CD4-positive, alpha-beta T cell treated with Interleukin-17A for 1 hour (primary cell): ENCODE measurements at regions not wholly inside any gene's neighbourhood (a gene's known extent, or its start where the extent isn't known, plus 50 kb on each side); places are given as distances from the start of the nearest gene placed in this dataset.

ENCODE experiments used
- DNase-seq: peaks from one replicate; pipeline ENCODE4 v3.0.0-alpha.2; 2020

DNA sequence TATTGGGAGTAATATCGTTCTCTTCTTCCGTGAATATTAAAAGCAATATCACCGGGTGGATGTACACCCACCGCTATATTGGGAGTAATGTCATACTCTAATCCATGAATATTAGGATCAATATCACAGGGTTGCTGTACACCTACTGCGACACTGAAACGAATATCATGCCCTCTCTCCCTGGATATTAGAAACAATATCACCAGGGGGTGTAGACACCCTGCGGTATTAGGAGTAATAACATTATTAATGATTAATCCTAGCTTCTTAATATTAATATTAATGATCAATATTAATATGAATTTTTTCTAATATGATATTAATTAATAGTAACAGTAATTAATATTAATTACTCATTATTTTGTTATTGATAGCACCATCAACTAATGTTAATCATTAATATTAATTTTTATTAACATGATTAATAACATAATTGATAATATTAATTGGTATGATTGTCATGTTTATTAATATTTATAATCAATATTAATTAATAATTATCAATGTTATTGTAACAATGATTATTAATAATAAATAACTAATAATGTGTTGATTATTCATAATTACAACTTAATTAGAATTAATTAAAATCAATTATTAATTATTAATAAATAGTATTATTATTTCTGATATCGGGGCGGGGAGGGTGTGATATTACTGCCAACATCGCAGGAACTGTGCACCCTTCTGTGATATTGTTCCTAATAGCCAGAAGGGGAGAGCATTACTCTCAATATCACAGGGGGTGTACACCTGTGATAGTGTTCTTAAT lies 121.3 kb upstream of the C1GALT1 start:
- no peak for DNase-seq

DNA sequence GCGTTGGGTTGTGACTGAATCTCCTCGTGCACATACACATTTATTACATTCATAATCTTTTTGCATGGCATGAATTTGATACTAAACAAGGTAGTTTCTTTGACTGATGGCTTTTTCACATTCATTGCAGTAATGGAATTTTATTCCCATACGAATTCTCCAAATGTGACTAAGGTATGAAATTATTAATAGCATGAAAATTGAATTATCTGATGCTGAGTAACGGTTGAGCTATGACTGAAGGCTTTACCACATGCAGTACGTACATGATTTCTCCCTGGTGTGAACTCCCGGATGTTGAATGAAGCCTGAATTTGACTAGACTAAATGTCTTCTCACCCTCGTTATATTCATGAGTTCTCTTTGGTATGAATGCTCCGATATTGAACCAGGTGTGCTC lies 104.4 kb upstream of the C1GALT1 start:
- no peak for DNase-seq

DNA sequence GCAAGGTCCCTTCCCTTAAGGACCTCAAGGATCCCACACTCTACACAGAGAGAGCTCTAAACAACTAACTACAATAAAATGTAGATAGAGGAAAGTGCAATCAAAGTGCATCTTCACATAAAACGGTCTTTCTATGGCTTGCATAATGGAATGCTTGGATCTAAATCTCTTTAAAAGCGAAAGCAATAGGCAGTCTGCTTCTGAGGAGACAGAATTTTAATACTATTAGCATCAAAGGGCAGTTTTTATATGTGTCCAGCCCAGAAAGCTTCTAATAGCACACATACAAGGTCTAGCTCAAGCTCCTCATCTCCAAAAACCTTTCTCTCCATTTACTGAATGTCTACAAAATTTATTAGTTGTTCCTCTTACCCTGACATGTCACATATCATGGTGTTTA lies 101.5 kb upstream of the C1GALT1 start:
- no peak for DNase-seq

DNA sequence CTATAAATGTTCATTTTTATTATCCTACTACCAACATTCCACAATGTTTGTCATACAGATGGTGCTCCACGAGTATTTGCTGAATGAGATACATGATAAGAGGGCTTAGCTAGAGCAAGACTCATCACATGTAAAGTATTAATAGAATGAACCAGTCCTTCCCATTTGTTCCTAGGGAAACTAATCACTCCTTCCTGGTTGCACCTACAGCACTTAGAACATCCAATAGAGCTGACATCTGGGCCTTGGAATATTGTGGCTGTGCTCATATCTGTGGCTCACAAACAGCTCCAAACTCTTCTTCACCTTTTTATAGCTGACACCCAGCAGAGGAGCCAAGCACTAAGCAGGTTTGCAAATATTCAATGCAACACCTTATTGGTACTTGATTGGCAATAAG lies 91.9 kb upstream of the C1GALT1 start:
- DNase-seq = no peak

DNA sequence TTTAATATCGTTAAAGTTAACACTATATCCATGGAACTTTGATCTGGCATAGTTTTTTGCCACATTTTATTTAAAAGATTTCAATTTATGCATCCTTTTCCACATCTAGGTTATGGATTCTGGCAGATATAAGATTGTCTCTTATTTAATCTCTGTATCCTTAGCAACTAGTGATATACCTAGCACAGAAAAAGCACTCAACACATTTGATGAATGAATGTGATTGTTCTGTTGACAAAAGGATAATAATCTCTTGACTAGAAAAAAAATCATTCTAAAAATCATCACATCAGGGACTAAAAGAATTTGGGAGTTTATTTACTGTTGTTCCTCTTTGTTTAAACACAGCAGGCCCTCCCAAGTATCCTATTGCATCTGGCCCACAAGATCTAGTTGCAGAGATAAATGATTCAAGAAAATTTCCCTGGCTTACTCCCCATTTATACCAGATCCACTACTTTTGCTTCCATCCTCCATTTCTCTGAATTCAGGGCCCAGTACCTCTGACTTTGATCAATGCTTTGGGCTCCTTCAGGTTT lies 84.0 kb upstream of the C1GALT1 start:
- DNase-seq = no peak

DNA sequence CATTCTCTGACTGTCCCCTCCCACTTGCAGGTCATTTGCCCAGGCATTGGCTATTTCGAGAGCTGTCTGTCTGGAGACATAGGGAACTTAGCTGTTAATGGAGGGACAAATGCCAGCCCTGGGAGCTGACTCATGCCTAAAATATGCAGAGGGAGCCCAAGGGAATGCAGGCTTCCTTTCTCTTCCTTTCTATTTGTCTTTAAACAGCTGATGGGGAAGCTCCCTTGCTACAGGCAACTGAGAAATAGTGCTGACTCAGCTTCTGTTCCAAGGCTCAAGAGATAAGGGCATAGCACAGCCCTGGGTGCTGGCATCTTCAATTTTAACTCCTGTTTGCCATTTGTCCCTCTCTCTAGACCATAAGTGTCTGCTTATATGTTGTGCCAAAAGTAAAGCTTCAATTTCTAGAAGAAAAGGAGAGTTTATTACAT lies 82.7 kb upstream of the C1GALT1 start:
- DNase-seq = no peak

DNA sequence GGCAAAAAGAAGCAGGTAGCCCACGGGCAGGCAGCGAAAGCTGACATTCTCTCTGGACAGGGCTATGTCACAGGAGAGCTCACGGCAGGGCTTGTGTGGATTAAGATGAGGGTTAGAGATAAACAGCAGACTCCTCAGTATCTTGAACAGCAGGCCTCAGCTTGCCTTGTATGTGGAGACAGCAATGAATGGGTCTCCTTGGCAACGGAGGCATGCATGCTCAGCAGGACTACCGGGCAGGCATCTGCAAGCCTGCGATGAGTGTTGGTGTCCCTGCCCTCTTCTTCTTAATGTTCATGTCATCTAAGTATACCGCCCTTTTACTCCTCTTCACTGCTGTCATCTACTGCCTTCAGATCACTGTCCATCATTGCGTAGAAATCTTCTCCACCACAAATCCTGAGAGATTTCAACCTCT lies 81.9 kb upstream of the C1GALT1 start:
- DNase-seq = no peak

DNA sequence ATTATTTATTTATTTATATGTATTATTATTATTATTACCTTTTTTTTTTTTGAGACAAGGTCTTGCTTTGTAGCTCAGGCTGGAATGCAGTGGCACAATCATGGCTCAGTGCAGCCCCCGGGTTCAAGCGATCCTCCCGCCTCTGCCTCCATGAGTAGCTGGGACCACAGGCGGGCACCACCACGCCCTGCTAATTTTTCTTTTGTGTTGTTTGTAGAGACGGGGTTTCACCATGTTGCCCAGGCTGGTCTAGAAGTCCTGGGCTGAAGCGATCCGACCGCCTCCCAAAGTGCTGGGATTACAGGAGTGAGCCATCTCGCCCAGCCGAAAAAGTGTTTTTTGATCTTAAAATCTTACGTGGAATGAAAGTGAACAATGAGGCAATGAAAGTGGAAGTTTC lies 79.4 kb upstream of the C1GALT1 start:
- no peak for DNase-seq

DNA sequence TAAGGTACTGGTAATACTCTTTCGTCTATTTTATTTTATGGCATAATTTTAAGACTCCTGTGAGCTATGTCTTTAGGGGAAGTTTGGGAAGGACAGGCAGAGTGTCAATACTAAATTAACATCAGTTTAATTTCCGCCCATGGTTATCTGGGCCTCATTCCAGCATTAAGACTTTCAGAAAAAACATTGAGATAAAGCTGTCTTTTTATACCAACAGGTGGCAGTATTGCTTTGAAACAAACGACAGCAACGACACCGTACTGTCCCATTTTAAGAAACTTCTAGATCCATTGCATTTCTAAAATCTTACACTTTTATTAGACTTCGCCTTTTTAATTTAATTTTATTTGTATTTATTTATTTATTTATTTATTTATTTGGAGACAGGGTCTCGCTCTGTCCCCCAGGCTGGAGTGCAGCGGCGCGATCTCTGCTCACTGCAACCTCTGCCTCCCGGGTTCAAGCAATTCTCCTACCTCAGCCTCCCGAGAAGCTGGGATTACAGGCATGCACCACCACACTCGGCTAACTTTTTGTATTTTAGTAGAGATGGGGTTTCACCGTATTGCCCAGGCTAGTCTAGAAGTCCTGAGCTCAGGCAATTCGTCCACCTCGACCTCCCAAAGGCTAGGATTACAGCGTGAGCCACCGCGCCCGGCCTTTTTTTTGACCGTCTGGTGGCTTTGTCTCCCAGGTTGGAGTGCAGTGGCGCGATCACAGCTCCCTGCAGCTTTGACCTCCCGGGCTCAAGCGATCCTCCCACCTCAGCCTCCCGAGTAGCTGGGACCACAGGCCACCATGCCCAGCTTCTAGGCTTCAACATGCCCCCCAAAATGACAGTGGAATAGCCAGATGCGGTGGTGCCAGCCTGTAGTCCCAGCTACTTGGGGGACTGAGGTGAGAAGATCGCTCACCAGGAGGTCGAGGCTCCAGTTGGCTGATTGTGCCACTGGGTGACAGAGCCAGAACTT lies 78.7 kb upstream of the C1GALT1 start:
- DNase-seq = peak; percentile 80

DNA sequence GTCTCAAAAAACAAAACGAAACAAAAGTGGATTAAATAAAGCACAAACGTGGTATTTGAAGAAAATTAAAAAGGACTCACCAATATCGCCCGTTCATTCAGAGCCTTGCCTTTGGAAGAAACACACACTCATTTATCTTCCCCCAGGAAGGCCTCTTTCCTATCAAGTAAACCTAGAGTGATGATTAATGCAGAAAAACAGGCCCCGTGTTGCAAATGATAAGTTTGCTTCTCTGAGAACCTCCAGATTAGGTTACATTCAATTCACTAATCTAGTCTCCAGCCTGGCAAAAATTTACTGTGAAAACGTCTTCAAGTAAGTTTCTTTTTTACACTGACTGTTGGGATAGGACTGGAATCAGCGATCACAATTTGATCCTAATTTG lies 78.0 kb upstream of the C1GALT1 start:
- DNase-seq = no peak

DNA sequence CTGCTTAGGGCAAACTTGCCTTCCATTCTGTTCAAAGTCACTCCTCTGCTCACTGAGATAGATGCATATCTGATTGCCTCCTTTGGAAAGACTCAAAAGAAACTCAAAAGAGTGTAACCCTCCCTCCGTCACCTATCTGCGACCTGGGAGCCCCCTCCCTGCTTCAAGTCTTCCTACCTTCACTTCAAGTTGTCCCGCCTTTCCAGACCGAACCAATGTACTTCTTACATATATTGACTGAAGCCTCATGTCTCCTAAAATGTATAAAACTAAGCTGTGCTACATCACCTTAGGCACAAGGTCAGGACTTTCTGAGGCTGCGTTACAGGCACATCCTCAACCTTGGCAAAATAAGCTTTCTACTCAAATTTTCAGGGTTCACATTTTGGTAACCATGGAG lies 77.4 kb upstream of the C1GALT1 start:
- DNase-seq = no peak

DNA sequence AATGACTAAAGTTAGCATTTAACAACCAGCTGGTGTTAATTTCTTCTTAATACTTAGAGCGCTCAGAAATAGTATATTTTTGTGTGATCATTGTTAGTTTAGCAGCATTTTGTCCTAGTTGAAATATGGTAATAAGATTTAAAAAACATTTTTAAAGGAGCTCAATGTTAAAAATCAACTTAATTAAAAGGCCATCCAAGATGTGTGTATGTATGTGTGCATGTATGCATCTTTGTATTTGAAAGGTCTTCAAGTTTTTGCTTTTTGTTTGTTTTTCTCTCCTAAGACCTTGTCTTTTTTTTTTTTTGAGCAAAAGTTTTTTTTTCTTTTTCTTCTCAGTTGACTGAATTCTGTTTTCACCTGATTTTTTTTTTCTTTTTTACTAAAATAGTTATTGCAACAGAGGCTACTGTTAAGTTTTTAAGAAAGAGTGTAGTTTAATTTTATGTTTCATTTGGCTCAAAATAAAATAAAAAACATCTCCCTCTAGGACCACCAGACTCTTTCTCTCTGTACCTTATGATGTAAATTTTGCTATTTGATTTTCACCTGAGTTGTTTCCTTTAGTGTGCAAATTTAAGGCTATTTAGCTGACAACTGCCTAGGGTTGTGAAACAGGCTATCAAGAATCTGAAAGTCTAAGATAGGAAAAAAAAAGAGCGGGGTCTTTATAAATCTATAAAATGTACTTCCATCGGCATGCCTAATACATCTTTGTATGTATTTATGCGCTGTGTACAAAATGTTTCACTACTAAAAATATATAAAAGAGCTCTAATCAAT lies 76.4 kb upstream of the C1GALT1 start:
- no peak for DNase-seq

DNA sequence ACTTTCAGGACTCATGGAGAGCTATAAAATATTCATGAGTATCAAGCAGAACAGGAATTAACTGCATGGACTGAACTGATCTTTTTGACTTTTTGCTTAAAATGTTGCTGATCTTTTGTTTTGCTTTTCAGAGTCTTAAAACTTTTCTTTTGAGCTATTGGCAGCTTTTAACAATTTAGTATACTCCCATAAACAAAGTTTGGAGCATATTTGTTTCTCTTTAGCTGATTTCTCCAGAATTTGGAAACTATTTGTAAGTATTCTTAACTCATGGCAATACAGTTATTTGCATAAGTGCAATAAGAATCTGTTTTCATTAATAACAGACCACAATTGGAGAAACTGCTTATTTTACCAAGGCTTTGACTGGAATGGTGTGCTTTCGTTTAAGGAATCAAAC lies 73.4 kb upstream of the C1GALT1 start:
- no peak for DNase-seq

DNA sequence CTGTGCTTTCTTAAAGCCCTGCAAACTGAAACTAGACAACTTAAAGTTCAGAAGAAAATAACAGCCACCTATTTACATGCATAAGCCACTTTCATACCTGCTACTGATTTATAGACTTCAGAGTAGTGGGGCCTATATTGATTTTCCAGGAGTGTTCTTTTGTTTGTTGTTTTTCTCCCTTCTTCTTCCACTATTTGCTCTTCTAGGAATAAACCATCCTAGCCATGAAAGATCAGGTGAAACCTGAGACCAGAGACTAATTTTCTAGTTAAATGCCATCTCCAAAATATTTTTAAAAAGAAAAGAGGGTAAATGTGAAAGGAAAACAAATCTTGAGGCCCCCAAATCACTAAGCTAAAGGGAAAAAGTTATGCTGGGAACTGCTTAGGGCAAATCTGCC lies 72.4 kb upstream of the C1GALT1 start:
- DNase-seq = no peak

DNA sequence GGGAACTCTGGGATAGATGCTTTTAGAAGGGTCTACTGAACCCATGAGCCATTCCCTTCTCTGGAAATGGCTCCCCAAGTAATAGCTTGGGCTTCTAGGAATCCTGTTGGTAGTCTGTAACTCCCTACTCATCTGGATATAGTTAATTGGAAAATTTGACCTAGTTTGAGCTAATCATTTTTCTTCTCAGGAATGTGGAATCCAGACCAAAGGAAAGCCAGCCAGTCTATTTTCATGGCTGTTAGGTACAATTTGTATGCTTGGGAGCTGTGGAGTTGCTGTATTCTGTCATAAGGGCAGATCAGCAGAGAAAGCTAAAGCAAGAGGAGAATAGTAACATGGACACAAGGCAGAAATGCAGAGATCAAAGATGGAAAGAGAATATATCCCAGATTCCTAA lies 71.6 kb upstream of the C1GALT1 start:
- DNase-seq = no peak

DNA sequence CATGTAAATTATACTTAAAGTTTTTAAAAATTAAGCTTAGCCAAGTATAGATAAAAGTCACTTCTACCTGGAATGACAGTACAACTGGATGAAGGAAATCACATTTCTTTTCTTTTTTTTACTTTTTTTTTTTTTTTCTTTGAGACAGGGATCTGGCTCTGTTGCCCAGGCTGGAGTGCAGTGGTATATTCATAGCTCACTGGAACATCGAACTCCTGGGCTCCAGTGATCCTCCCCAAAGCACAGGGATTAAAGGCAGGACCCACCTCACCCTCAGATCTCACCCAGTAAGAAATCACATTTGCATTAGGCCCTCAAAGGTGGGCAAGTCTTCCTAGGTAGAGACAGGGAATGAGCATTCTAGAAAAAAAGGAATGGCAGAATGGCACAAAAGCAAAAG lies 69.5 kb upstream of the C1GALT1 start:
- DNase-seq = no peak

DNA sequence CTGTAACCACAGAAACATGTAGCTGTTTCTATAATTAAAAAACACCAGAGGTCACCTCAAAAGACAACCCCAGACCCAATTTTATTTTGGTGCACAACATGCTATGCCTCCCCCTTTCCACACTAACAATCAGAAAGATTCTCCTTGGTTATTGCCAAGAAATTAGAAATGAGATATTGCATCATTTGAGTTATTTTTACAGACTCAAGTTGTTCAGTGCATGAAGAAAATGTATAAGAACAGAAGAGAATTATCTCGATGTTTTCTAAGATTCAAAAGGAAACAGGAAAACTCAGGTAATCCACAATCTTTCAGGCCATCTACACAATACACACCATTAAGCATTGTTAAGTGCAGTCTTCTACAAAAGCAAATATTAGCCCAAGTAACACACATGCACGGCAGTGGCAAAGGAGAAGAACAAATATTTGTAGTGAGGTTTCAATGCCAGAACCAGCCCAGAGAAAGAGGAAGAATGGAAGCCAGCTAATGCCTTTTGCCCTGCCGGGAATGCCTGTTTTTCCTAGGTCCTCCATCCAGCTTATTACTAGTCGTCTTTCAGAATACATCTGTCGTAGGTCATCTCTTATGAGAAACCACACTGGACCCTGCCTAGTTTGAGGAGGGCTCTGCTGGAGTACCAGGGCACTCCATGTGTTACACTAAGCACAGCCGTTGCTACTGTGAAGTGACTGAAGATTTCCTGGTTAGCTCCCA lies 67.6 kb upstream of the C1GALT1 start:
- DNase-seq = no peak

DNA sequence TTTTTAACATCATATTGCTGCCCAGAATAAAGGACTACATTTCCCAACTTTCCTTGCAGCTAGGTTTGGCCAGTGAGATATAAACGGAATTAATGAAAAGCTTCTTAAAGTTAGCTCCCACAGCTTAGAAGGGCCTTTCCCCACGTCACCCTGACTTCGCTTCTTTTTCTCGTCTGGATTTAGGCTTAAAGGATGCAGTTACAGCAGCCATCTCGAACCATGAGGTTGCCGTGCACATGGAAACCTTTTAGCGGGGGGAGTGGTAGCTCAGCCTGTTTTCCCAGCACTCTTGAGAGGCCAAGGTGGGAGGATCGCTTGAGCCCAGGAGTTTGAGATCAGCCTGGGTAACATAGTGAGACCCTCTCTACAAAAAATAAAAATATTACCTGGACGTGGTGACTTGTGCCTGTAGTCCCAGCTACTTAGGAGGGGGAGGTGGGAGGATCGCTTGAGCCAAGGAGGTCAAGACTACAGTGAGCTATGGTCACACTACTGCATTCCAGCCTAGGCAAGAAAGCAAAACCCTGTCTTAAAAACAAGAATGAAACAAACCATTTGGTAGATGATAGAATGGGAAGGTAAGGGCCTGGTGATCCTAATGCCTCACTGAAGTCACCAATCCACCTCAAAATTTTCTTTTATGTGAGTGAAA lies 64.3 kb upstream of the C1GALT1 start:
- no peak for DNase-seq

DNA sequence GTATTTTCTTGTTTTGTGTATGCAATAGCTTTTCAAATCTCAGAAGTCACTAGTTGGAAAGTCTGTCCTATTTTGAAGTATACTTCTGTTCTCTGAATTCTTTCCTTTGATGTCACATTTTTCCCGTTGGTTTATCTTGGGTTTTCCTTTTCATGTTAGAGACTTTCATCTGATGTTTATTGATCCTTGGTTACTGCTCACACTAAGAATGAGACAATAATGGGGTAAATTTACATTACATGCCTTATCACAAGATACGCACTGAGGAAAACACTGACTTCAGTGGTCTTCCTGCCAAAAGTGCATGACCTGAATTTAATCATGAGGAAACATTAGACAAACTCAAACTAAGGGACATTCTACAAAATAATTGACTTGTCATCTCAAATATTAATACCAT lies 63.5 kb upstream of the C1GALT1 start:
- no peak for DNase-seq

DNA sequence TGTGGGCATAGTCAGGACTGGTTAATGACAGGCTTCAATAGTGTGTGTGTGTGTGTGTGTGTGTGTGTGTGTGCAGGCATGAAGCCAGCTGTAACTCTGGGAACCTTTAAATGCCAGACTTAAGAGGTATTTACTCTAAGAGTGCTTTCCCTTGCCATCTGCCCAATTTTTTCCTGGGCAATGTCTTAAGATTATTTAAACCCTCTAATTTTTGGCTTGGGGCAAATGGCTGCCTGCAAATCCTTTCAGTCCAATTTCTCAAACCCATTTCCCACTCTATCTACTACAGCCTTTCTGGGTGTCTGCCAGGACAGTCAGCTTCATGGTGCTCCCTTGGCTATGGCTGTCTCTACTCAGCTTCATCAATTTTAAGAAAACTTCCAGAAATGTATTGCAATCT lies 62.6 kb upstream of the C1GALT1 start:
- DNase-seq = no peak

DNA sequence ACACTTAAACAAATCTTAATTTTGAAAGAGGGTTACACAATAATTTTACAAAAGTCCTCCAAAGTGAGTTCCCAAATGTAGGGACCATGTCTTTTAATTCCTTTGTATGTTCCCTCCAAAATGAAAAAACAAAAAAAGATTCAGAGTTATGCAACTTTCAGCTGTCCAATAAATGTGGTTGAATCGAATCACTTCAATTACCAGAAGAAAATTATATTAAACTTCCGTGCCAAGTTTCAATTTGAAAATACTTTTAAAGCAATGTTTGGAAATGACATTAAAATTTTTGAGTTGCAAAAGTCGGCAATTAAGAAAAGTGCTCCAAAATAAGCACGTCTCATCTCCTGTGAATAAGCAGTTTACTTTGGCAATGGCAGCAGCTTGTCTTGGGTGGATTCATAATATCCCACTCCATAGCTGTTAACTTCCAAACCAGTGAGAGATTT lies 60.3 kb upstream of the C1GALT1 start:
- DNase-seq = no peak
